Activated naive CD8-positive, alpha-beta T cell treated with anti-CD3 and anti-CD28 coated beads, Interleukin-2, amount 50 U/mL, for 24 hours (primary cell): ENCODE measurements at regions not wholly inside any gene's neighbourhood (a gene's known extent, or its start where the extent isn't known, plus 50 kb on each side); places are given as distances from the start of the nearest gene placed in this dataset.

Experiments
- ATAC-seq: fragments of 150-1000 bp; cut with Tn5 transposase; one replicate; pipeline ENCODE4 v1.10.0; 2021
- DNase-seq: peaks from one replicate; pipeline ENCODE4 v3.0.0; 2021
- H3K27ac Mint-ChIP-seq: one replicate; pipeline ENCODE4 v1.8.0; 2021; ENCODE audit warnings: mild to moderate bottlenecking, mixed read lengths
- H3K27me3 Mint-ChIP-seq: one replicate; pipeline ENCODE4 v1.8.0; 2021; ENCODE audit warnings: mixed read lengths
- H3K36me3 Mint-ChIP-seq: one replicate; pipeline ENCODE4 v1.8.0; 2021; ENCODE audit warnings: low read depth, mixed read lengths
- H3K4me1 Mint-ChIP-seq: one replicate; pipeline ENCODE4 v1.8.0; 2021; ENCODE audit warnings: mixed read lengths
- H3K4me3 Mint-ChIP-seq: one replicate; pipeline ENCODE4 v1.8.0; 2021; ENCODE audit warnings: mild to moderate bottlenecking, moderate library complexity, mixed read lengths
- H3K9me3 Mint-ChIP-seq: one replicate; pipeline ENCODE4 v1.8.0; 2021; ENCODE audit warnings: mixed read lengths

DNA sequence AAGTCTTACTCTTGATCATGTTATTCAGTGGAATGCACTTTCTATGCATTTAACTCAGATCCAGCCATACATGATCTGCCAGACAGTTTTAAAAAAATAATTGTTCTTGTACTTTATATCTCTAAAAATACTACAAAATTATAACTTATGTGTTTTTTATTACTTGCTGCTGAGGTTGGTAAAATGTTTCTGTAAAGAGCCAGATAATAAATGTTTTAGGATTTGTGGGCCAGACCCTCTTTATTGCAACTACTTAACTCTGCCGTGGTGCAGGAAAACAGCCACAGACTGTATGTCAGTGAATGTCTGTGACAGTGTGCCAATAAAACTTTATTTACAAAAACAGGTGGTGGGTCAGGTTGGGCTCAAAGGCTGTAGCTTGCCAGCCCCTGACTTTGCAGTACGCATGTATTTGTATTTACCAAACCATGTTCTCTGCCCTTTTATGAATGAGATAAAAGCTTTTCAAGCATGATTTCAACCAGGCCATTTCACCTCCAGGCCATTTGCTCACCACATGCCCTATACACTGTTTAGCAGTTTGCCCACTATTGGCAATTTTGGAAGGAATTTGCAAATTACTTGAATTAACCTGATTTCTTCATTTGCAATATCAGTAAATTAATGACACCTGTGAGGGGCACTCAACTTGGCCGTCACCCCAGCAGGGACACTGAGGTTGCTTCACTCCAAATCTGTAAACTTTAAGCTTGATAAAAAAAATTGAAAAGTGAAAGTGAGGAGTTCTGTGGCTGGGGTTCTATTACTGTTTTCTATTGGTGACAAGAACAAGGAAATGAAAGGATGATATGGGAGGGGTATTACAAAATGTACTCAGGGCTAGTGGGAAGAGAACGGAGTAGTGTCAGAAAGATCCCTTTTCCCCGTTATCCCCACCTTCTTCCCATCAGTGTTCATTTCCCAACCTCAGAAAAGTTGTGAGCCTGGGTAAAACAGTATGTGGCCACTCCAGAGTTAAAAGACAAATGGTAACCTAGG, 133.4 kb downstream of the CEBPB start:
- Mint-ChIP-seq H3K27ac (no peak overlapping the region), H3K27me3 (peaks cover 12% of the 10 kb centered on the region), H3K9me3 (no peaks in the 10 kb centered on the region), H3K4me3 (no peak overlapping the region), H3K36me3 (no peaks in the 10 kb centered on the region), H3K4me1 (peaks cover 9% of the 10 kb centered on the region)
- ATAC-seq (no peak), DNase-seq (no peak)

DNA sequence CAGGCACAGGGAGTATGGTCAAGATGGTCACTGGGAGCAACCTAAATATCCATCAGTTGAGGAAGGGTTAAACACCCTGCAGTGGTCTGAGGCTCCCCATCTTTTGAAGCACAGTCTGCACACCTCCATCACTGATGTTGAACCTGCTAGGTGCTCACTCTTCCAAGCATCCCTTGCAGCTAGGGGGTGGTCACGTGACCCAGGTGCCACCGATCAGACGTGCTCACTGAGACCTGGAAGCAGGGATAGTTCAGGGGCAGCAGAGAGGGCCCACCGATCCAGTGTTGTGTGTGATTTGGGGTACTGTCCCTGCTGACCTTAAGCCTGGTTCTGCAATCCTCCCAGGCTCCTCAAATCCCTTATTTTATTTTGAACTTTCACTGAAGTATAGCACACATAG, 134.6 kb downstream of the CEBPB start:
- Mint-ChIP-seq H3K9me3 (no peaks in the 10 kb centered on the region), H3K4me3 (no peak overlapping the region), H3K4me1 (peaks cover 9% of the 10 kb centered on the region), H3K27me3 (peaks cover 16% of the 10 kb centered on the region), H3K36me3 (no peaks in the 10 kb centered on the region), H3K27ac (no peak overlapping the region)
- DNase-seq, result no peak
- no peak for ATAC-seq

DNA sequence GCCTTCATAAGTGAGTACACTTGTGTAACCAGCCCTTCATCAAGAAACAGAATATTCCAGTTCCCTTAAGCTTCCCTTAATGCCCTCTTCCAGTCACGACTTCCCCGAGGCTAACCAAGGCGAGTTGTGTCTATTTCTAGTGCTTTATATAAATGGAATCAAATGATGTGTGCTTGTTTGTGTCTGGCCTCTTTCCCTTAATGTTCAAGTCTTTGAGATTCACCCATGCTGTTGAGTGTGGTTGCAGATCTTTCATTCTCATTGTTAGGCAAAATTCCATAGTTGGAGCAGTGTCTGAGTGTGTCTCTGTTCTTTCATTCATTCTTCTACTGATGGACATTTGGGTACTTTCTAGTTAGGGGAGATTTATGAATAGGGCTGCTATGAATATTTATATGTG, 135.0 kb downstream of the CEBPB start:
- Mint-ChIP-seq H3K9me3 (no peaks in the 10 kb centered on the region), H3K27ac (no peak overlapping the region), H3K36me3 (no peaks in the 10 kb centered on the region), H3K4me1 (peaks cover 7% of the 10 kb centered on the region), H3K27me3 (peaks cover 16% of the 10 kb centered on the region), H3K4me3 (no peak overlapping the region)
- ATAC-seq, result no peak
- DNase-seq, result no peak

DNA sequence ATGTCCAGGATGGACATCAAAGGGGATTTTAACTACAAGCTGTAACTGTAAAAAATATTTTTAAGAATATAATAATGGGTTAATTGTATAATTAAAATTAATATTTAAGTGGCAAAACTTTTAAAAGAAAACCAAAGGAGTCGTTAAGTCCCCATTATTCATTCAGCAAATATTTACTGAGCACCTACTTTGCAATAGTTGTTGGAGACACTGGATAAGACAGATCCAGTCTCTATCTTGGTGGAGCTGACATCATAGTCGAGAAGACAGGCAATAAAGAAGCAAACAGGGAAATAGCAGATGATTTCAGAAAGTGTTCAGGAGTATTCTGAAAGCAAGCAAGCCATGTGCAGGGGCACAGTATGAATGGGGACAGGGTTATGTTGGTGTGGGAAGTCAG, 137.0 kb downstream of the CEBPB start:
- Mint-ChIP-seq H3K27ac (no peak overlapping the region), H3K4me1 (no peaks in the 10 kb centered on the region), H3K4me3 (no peak overlapping the region), H3K27me3 (peaks cover 22% of the 10 kb centered on the region), H3K9me3 (no peaks in the 10 kb centered on the region), H3K36me3 (no peaks in the 10 kb centered on the region)
- DNase-seq, result no peak
- no peak for ATAC-seq

DNA sequence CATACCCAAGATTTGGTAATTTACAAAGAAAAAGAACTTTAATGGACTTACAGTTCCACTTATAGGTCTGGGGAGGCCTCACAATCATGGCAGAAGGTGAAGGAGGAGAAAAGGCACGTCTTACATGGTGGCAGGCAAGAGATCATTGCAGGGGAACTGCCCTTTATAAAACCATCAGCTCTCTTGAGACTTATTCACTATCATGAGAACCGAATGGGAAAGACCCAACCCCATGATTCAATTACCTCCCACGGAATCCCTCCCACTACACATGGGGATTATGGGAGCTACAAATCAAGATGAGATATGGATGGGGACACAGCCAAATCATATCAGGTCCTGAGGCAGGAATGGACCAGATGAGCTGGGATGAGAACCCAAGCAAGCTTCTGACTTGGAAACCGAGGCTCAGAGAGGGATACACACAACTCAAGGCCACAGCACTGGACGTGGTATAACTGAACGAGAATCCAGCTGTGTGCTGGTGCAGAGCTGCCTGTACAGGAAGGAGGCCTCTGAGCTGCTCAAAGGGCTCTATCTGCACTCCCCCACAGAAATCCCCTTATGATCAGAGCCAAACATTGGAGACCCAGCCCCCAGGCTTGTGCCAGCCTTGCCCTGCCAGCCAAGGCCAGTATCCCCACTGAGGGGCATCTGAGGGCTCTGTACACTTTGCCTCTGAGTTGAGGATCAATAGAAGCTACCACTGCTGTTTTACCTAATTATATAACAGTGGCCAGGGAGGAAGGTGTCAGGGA, 137.8 kb downstream of the CEBPB start:
- peaks cover 23% of the 10 kb centered on the region for H3K27me3 Mint-ChIP-seq
- no peak for ATAC-seq
- no peaks in the 10 kb centered on the region for H3K36me3 Mint-ChIP-seq
- no peak for DNase-seq
- H3K9me3 Mint-ChIP-seq, result no peaks in the 10 kb centered on the region
- no peak overlapping the region for H3K4me3 Mint-ChIP-seq
- no peaks in the 10 kb centered on the region for H3K4me1 Mint-ChIP-seq
- H3K27ac Mint-ChIP-seq, result no peak overlapping the region

DNA sequence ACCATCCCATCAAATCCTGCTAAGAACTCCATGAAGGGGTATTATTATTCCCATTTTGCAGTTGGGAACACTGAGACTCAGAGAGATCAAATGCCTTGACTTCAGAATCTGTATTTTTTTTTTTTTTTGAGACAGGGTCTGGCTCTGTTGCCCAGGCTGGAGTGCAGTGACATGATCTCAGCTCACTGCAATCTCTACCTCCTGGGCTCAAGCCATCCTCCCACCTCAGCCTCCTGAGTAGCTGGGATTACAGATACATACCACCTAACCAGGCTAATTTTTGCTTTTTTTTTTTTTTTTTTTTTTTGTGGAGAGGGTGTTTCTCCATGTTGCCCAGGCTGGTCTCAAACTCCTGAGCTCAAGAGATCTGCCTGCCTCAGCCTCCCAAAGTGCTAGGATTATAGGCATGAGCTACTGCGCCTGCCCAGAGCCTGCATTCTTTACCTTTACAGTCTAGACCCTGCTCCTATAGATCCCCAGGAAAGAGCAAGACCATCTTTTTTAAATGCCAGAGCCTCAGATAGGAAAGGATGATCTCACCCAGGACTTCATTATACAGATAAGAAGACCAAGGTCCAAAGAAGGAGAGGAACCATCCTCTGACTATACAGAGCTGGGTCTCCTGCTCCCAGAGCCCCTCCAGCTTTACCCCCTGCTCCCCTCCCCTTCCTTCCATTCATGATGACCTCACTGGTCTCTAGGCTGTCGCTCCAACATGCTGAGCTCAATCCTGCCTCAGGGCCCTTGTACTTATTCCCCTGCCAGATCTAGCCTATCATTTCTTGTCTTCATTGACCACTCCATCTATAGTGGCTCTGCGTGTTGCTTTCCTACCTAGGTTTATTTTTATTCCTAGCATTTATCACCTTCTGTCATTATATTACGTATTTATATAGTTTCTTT, 138.6 kb downstream of the CEBPB start:
- Mint-ChIP-seq H3K27ac (peak overlapping the region; percentile 0), H3K4me3 (no peak overlapping the region), H3K27me3 (peaks cover 28% of the 10 kb centered on the region), H3K36me3 (no peaks in the 10 kb centered on the region), H3K9me3 (no peaks in the 10 kb centered on the region), H3K4me1 (no peaks in the 10 kb centered on the region)
- DNase-seq (no peak), ATAC-seq (no peak)

DNA sequence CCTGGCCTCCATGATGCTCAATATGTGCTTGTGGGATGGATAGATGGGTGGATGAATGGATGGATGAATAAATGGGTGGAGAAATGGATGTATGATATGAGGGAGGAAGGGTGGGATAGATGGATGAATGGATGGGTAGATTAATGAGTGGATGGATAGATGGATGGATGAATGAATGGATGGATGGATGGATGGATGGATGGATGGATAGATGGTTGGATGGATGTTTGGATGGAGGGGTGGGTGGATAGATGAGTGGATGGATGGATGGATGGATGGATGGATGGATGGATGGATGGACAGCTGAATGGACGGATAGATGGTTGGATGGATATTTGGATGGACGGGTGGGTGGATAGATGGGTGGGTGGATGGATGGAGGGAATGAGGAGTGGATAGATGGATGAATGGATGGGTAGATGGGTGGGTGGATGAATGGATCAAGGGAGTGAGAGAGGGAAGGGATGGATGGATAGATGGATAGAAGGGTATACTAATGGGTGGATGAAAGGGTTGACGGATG, 139.4 kb downstream of the CEBPB start:
- Mint-ChIP-seq H3K4me3 (no peak overlapping the region), H3K36me3 (no peaks in the 10 kb centered on the region), H3K27ac (peak overlapping the region; percentile 0), H3K27me3 (peaks cover 32% of the 10 kb centered on the region), H3K4me1 (no peaks in the 10 kb centered on the region), H3K9me3 (no peaks in the 10 kb centered on the region)
- ATAC-seq (no peak), DNase-seq (no peak)

DNA sequence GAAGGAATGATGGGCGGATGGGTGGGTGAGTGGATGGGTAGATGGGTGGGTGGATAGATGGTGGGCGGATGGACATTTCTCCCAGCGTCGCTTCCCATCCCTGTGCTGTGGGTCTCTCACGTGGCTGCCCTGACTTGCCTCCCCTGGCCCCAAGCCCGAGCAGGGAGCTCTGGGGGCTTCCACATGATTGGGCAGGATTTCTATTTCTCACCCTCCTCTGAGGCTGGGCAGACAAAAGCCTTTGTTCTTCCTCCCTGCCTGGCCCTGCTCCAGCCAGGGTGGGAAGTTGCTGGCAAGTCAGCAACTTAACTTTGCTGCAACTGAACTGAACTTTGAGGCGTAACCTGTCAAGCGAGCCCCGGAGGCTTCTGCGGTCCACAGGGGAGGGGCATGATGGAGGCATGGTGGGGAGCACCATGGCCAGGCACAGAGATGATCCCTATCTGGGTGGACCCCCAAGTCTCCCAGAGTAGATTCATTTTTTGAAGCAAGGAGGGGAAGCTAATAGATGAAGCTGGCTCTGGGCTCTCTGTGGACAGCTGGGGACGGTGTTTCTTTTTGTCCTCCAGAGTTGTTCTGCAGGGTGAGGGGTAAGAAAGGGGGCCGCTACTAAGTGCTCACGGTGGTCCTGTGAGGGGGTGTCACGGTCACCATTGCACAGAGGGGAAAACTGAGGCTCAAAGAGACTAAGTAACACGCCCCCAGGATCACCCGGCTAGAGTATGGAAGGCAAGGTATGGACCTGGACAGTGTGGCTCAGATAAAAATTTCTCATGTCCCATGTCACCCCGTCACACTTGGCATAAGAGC, 140.1 kb downstream of the CEBPB start:
- no peaks in the 10 kb centered on the region for H3K4me1 Mint-ChIP-seq
- H3K27ac Mint-ChIP-seq, result no peak overlapping the region
- H3K9me3 Mint-ChIP-seq, result no peaks in the 10 kb centered on the region
- no peaks in the 10 kb centered on the region for H3K36me3 Mint-ChIP-seq
- no peak overlapping the region for H3K4me3 Mint-ChIP-seq
- ATAC-seq (no peak), DNase-seq (no peak)
- peaks cover 32% of the 10 kb centered on the region for H3K27me3 Mint-ChIP-seq

DNA sequence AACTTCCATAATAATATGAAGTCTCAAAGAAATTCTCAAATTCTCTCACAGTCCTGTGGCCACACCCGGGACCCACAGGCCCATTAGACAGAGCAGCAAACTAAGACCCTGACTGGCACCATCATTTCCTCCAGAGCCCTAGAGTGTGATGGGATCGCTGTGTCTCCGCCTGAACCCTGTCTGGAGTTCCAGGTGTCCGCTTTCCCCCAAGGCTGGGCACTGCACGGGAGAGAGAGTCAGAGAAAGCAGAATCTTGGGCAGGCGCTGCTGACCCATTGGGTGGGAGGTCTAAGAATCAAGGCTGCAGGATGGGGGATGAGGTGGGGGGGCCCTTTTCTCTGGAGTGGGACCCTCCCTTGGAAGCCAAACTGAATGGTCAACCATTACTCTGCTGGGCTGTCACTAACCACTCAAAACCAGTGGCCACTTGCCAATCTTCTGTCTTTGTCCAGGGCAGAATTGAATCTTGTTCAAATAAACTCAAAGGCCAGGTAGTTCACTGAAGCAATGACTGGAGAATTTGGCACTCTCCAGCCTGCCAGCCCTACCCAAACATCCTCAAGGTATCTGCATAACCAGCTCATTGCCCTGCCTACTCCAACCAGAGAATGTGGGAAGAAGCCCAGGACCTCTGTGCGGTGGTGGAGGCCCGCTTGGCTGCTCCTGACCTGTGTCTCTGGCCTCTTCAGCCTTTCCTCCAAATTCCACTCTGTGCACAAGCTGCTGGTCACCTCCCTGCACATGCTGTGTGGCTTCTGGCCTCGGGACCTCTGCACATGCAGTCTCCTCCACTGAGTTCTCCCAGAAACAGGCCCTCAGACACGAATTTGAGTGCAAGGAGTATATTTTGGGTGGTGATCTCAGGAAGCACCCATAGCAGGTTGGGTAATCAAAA, 141.1 kb downstream of the CEBPB start:
- peaks cover 32% of the 10 kb centered on the region for H3K27me3 Mint-ChIP-seq
- DNase-seq (no peak), ATAC-seq (no peak)
- no peaks in the 10 kb centered on the region for H3K9me3 Mint-ChIP-seq
- no peaks in the 10 kb centered on the region for H3K36me3 Mint-ChIP-seq
- H3K4me1 Mint-ChIP-seq, result no peaks in the 10 kb centered on the region
- H3K4me3 Mint-ChIP-seq, result no peak overlapping the region
- H3K27ac Mint-ChIP-seq, result no peak overlapping the region

DNA sequence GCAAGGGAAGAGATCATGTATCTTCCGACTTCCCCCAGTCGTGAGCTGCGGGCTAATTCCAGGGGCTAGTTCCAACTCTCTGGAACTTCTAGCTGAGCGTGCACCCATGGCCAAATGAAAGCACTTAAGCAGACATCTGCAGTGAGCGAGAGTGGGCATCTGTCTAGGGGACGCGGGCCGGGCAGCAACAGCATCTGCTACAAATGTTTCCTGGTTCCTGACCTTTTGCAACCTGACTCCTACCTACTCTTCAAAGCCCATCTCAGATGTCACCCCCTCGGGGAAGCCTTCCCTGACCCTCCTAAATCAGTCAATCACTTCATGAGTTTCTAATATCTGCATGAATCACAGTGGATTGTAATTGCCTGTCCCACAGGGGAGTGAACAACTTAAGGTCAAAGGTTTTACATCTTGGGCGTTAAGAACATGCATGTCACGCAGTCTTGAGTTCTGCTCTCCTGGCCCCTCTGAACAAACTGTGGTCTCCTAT, 141.9 kb downstream of the CEBPB start:
- ATAC-seq (no peak), DNase-seq (no peak)
- Mint-ChIP-seq H3K27ac (no peak overlapping the region), H3K36me3 (no peaks in the 10 kb centered on the region), H3K9me3 (no peaks in the 10 kb centered on the region), H3K27me3 (peaks cover 32% of the 10 kb centered on the region), H3K4me3 (no peak overlapping the region), H3K4me1 (peaks cover 5% of the 10 kb centered on the region)

DNA sequence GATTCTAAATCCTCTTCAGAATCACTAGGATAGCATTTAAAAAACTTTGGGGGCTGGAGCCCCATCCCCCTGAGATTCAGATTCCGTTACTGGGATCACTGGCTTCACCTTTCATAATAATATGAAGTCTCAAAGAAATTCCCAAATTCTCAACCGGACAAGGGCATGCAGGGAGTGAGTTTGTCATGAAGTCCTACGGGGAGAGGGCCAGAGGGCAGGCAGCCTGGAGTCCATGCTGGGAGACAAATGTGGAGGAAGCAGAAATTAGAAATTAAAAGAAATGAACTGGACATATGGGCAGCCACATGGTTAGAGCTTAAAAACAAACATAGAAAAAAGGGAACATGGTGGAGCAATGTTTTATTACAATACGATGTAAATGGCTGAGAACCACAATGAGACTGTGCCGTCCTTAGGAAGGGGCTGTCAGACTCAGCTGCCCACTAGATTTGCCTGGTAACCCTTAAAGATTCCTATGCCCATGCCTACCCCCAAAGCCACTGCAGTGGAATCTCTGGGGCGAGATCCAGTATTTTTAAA, 142.6 kb downstream of the CEBPB start:
- peaks cover 12% of the 10 kb centered on the region for H3K4me1 Mint-ChIP-seq
- ATAC-seq, result no peak
- H3K9me3 Mint-ChIP-seq, result no peaks in the 10 kb centered on the region
- no peak overlapping the region for H3K27ac Mint-ChIP-seq
- peaks cover 30% of the 10 kb centered on the region for H3K27me3 Mint-ChIP-seq
- no peak for DNase-seq
- H3K36me3 Mint-ChIP-seq, result no peaks in the 10 kb centered on the region
- H3K4me3 Mint-ChIP-seq, result no peak overlapping the region

DNA sequence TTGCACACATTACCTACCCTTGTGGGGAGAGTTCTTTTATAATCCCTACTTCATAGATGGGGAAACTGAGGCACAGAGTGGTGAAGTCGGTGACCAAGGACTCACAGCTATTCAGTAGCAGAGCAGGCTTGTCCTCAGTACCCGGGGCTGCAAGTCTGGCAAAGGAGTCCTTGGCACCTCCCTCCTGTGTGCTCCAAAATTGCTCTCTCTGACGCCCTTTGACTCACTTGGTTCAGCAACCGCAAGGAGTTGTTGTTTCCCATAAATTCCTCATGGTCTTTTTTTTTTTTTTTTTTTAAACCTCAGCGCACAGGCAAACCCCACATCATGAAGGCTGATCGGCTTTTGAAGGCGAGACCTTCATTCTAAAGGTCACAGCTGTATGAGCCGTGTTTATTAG, 143.2 kb downstream of the CEBPB start:
- H3K9me3 Mint-ChIP-seq, result no peaks in the 10 kb centered on the region
- H3K36me3 Mint-ChIP-seq, result no peaks in the 10 kb centered on the region
- H3K27me3 Mint-ChIP-seq, result peaks cover 30% of the 10 kb centered on the region
- ATAC-seq, result no peak
- H3K27ac Mint-ChIP-seq, result no peak overlapping the region
- DNase-seq, result no peak
- no peak overlapping the region for H3K4me3 Mint-ChIP-seq
- peaks cover 18% of the 10 kb centered on the region for H3K4me1 Mint-ChIP-seq
